Right atrium auricular region (tissue), 2 donors: ENCODE measurements at regions not wholly inside any gene's neighbourhood (a gene's known extent, or its start where the extent isn't known, plus 50 kb on each side); places are given as distances from the start of the nearest gene placed in this dataset.

Source experiments
- DNase-seq: peaks from one replicate; pipeline ENCODE4 v3.0.0-alpha.2; 2019; ENCODE audit warnings: low spot score
- H3K27ac ChIP-seq, 2 donors: fragments of 200-600 bp; sonication (generic); 1 replicate in 1 of 2; 2 replicates in 1 of 2; pipeline ENCODE4 v1.5.1; 2016 to 2019
- H3K27me3 ChIP-seq, 2 donors: fragments of 200-600 bp; sonication (generic); one replicate each; pipeline versions ENCODE4 v1.5.1 to v1.6.0; 2017 to 2019
- H3K36me3 ChIP-seq: fragments of 200-600 bp; sonication (generic); one replicate; pipeline ENCODE4 v1.5.1; 2016
- H3K4me1 ChIP-seq, 2 donors: fragments of 200-600 bp; sonication (generic); one replicate each; pipeline versions ENCODE4 v1.5.1 to v1.6.0; 2017 to 2019
- H3K4me3 ChIP-seq, 2 donors: fragments of 200-600 bp; sonication (generic); 1 replicate in 1 of 2; 2 replicates in 1 of 2; pipeline ENCODE4 v1.5.1; 2017 to 2019; ENCODE audit warnings: mild to moderate bottlenecking in 1 of 2, moderate library complexity in 1 of 2
- H3K9me3 ChIP-seq, 2 donors: fragments of 200-600 bp; sonication (generic); one replicate each; pipeline ENCODE4 v1.5.1; 2019
- TF ChIP-seq, protein P1 (sequence below), 2 donors: fragments of 200-600 bp; sonication (generic); IDR thresholded peaks; one replicate each; pipeline ENCODE4 v1.5.1; 2019; ENCODE audit warnings: antibody characterized with exemption in 2 of 2

GRCh38 chr6:21844120-21844917, 250.8 kb downstream of the SOX4 start:
- Histone ChIP-seq H3K4me1 (peaks cover 0 to 41% of the 10 kb centered on the region in 2 donors), H3K27me3 (no peaks in the 10 kb centered on the region), H3K9me3 (no peaks in the 10 kb centered on the region), H3K27ac (peak overlapping the region in 1 of 2 donors; percentile 40), H3K36me3 (no peaks in the 10 kb centered on the region), H3K4me3 (no peak overlapping the region)
- DNase-seq = no peak
- TF ChIP-seq, protein P1, sequence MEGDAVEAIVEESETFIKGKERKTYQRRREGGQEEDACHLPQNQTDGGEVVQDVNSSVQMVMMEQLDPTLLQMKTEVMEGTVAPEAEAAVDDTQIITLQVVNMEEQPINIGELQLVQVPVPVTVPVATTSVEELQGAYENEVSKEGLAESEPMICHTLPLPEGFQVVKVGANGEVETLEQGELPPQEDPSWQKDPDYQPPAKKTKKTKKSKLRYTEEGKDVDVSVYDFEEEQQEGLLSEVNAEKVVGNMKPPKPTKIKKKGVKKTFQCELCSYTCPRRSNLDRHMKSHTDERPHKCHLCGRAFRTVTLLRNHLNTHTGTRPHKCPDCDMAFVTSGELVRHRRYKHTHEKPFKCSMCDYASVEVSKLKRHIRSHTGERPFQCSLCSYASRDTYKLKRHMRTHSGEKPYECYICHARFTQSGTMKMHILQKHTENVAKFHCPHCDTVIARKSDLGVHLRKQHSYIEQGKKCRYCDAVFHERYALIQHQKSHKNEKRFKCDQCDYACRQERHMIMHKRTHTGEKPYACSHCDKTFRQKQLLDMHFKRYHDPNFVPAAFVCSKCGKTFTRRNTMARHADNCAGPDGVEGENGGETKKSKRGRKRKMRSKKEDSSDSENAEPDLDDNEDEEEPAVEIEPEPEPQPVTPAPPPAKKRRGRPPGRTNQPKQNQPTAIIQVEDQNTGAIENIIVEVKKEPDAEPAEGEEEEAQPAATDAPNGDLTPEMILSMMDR (IDR thresholded peaks at IDR 0.05) = no peak

- Histone ChIP-seq H3K27ac (peak overlapping the region; percentile 40 to 44), H3K4me1 (peaks cover 0 to 41% of the 10 kb centered on the region in 2 donors), H3K9me3 (no peaks in the 10 kb centered on the region), H3K4me3 (no peak overlapping the region), H3K36me3 (no peaks in the 10 kb centered on the region), H3K27me3 (no peaks in the 10 kb centered on the region)
- DNase-seq = no peak
- TF ChIP-seq, protein P1 (IDR thresholded peaks at IDR 0.05) = no peak
These were observed 251.5 kb downstream of the SOX4 start for GRCh38 chr6:21845018-21845417.

DNA sequence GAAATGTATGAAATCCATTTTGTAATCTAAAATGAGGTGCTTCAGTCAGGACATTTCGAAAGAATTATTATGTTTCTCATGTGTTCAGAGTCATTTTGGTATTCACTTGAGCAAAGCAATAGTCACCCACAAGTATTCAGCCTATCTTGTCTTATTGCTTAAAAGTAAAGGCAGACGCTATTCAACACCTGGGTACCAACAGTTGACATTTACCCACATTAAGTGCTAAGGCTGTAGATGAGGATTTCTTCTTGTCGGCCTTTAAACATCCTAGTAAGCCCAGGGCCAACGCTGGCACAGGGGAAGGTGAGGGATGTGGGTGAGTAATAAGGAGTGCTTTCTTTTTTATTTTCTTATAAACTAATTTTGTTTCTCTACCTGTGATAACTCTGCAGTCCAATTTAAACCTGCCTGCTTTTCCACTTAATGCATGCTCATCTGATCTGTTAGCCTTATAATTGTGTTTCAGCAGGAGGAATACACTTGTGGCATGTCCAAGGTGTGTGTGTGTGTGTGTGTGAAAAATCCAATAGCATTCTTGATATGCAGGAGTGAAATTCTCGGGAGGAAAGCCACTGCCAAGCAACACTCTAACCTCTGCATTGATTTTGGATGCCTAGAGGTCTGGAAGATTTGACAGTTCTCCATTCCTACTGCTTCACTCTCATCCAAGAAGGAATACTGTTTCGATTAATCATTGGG, 252.0 kb downstream of the SOX4 start:
- no peak for DNase-seq
- Histone ChIP-seq H3K9me3 (no peaks in the 10 kb centered on the region), H3K4me1 (peaks cover 0 to 41% of the 10 kb centered on the region in 2 donors), H3K27ac (peak overlapping the region; percentile 40 to 44), H3K36me3 (no peaks in the 10 kb centered on the region), H3K27me3 (no peaks in the 10 kb centered on the region), H3K4me3 (no peak overlapping the region)
- TF ChIP-seq, protein P1 (IDR thresholded peaks at IDR 0.05) = no peak

GRCh38 chr6:21846541-21847451, 253.2 kb downstream of the SOX4 start:
- Histone ChIP-seq H3K36me3 (no peaks in the 10 kb centered on the region), H3K27me3 (no peaks in the 10 kb centered on the region), H3K4me3 (no peak overlapping the region), H3K9me3 (no peaks in the 10 kb centered on the region), H3K27ac (no peak overlapping the region), H3K4me1 (peaks cover 0 to 41% of the 10 kb centered on the region in 2 donors)
- TF ChIP-seq, protein P1 (IDR thresholded peaks at IDR 0.05) = no peak
- DNase-seq = no peak

GRCh38 chr6:21847711-21848480, 254.3 kb downstream of the SOX4 start:
- Histone ChIP-seq H3K36me3 (no peaks in the 10 kb centered on the region), H3K4me1 (peaks cover 0 to 41% of the 10 kb centered on the region in 2 donors), H3K27me3 (no peaks in the 10 kb centered on the region), H3K4me3 (no peak overlapping the region), H3K27ac (no peak overlapping the region), H3K9me3 (no peaks in the 10 kb centered on the region)
- no peak for DNase-seq
- TF ChIP-seq, protein P1 (IDR thresholded peaks at IDR 0.05) = no peak
